Ureter (tissue), 1 donor: ENCODE measurements at regions not wholly inside any gene's neighbourhood (a gene's known extent, or its start where the extent isn't known, plus 50 kb on each side); places are given as distances from the start of the nearest gene placed in this dataset.
"Not testable (repeated sequence)": the region's sequence is repeated elsewhere in the genome, so short reads cannot be mapped to it uniquely, and the experiment has no call there.

Experiments
- DNase-seq: peaks from one replicate; pipeline ENCODE4 v3.0.0-alpha.2; 2020; ENCODE audit warnings: low spot score
- donor health status: DM: yes; HTN: yes; CAD: no.

DNA sequence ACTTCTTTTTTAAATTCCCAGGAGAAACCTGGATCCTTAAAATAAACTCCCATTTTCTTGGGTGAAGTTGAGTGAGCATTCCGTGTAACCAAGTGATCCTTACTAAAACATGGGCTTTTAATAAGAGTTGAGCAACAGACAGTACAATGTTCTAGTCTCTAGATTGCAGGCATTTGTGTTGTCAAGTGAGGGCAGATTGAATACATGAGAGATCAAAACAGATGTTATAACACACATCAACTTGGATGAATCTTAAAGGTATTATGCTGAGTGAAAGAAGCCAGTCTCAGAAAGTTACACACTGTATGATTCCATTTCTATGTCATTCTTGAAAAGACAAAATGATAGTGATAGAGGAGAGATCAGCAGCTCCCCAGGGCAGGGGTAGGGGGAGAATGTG is 213.9 kb upstream of the CCDC196 start:
- DNase-seq, result no peak

- DNase-seq, result no peak
Observed at GRCh38 chr14:66273261-66273832, 212.8 kb upstream of the CCDC196 start.

DNA sequence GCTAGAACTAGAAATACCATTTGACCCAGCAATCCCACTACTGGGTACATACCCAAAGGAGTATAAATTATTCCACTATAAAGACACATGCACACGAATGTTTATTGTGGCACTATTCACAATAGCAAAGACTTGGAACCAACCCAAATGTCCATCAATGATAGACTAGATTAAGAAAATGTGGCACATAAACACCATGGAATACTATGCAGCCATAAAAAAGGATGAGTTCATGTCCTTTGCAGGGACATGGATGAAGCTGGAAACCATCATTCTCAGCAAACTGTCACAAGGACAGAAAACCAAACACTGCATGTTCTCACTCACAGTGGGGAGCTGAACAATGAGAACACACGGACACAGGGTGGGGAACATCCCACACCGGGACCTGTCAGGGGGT is 207.8 kb upstream of the CCDC196 start:
- not testable (repeated sequence) for DNase-seq

GRCh38 chr14:66281036-66281776 is 205.0 kb upstream of the CCDC196 start:
- peak; percentile 43 for DNase-seq

GRCh38 chr14:66284346-66284745 is 201.8 kb upstream of the CCDC196 start:
- no peak for DNase-seq

DNA sequence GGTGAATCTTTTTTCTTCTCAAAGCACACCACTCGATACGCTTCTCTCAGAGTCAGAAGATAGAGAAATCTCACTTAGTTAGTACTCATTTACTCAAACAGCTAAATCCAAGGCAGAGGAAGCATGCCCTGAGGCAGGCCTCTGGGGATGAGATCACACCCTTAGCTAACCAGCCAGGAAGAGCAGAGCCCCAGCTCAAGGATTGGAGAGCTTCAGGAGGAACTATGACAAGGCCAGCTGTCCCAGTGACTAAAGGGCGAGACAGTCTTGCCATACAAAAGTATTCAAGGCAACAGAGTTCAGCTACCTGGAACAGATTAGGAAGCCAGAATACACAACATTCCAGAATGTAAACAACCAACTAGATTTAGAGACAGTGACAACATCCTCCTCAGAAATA is 197.7 kb upstream of the CCDC196 start:
- DNase-seq, result no peak

GRCh38 chr14:66291756-66292155 is 194.4 kb upstream of the CCDC196 start:
- no peak for DNase-seq

- no peak for DNase-seq
Observed at GRCh38 chr14:66293533-66294105, 192.6 kb upstream of the CCDC196 start.

GRCh38 chr14:66295386-66295785 is 190.8 kb upstream of the CCDC196 start:
- no peak for DNase-seq

DNA sequence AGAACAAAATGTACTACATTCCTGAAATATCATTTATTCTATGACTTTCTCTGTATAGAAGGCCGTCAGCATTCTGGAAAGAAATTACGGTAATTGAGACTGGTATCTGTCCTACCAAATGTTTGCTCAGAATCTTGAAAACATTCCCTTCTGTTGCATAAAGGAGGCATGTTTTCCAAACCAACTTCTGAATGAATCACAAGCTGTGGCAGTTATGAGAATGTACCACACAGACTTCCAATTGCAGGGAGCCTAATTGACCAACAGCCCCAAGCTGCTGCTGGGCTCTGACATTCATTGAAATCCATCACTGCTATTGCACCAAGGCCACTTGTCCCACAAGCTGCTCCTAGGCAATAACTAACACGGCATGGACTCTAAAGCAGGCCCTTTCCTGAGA is 185.3 kb upstream of the CCDC196 start:
- no peak for DNase-seq

DNA sequence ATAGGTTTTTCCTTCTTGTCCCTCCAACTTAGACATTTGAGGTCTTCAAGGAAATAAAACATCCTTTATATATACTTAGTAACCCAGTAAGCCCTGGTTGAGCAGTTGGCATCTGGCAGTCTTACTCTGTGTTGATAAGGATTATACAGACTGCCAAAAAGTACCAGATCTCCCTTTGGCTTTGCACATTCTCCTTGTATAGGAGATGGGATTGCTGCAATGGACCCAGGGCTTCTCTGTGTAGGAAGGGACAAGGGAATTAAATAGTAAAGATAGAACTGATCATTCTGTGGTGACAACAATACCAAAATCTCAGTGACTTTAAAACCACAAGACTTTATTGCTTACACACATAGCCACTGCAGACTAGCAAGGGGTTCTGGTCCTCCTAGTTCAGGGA is 180.1 kb upstream of the CCDC196 start:
- DNase-seq, result no peak

DNA sequence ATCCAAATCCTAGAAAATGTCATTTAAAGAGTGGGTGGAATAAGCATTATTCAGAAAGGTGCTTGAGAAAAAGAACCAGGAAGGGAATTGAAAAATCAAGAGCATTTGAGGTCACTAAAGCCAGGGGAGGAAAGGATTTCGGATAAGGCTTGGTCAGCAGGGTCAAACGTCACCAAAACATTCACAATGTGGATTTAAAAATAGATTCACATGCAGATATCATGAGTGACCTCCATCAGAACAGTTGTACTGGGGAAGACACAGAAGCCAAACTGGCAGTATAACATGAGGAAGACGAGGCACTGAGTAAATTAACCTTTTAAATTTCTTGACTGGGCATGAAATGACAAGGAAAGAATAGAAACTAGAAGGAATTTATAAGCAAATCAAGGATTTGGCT is 175.1 kb upstream of the CCDC196 start:
- DNase-seq, result no peak

DNA sequence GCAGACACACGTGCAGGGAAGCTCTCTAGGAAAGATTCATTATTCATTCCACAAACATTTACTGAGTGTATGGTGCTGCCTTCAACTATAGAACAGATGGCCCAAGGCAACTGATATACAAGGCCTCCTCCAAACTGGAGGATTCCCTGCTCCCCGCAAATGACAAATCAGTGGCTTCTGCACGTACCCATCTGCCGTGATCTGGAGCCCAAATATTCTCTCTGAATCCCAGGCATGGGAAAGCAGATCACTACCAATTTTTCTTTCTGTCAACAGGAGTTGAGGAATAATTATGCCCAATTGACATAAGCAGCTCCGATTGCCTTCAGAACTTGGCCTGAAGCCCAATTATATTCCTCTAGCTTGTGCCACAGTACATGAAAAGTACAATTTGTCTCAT is 174.2 kb upstream of the CCDC196 start:
- no peak for DNase-seq

DNA sequence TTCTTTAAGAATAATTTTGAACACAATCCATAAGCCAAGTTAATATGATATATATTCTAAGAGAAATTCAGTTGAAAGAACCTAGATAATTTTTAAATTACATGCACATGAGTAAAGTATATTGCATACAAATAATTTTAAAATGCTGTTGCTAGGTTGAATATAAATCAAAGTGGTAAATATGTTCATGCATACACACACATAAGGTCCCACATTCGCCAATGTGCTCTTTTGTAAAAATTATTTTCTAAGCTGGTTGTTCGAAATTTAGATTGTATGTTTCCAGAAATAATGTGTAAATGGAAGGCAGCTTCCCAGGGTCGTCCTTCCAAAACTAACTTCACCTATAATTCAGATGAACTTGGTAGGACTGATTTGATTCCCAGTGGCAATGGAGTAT is 173.7 kb upstream of the CCDC196 start:
- DNase-seq, result no peak

- DNase-seq, result no peak
Observed at GRCh38 chr14:66315098-66315497, 171.1 kb upstream of the CCDC196 start.

DNA sequence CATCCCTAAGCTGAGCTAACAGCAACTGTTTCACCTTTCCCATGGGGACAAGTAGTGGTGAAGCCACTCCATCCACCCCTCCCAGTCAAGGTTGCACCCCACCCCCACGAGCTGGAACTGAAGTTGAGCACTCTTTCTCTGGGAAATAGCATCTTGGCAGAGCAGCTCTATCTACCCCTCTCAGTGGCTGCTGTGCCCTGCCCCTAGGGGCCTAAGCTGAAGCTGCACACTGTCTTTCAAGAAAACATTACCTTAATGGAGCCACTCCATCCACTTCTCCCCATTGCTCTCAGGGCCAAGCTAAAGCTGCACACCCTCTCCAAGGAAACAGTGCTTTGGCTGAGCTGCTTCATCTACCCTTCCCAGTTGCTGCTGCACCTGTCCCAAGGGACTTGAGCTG is 170.6 kb upstream of the CCDC196 start:
- no peak for DNase-seq

DNA sequence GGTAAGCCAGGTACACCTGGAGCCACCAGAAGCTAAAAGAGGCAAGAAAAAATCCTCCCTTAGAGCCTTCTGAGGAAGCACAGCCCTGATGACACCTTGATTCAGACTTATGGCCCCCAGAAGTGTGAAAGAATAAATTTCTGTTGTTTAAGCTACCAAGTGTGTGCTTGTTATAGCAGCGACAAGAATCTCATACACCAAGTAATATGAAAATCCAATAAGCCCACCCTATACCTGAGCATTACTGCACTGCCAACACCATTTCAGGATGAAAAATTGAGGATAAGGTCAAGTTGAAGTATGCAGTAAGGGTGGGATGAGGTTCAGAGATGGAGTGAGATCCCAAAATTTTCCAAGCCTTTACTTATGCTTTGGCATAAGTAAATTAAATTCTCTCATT is 163.6 kb upstream of the CCDC196 start:
- no peak for DNase-seq

- no peak for DNase-seq
Observed at GRCh38 chr14:66330228-66330627, 155.9 kb upstream of the CCDC196 start.

DNA sequence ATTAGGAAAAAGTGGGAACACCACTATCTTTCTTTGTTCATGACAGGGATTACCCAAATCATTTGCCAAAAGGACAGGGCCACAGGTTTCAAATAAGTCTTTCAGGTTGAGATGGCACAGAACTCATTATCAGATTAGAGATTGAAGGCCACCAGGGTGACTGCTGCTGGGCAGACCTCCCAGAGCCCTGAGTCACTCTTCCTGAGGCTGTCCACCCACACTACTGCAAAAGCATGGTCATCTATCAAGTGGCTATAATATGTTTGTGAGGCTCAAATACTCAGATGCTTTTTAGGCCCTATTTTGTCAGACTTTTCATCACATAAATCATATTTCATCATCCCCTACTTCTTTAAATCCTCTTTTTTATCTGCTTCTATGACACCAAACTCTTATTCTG is 155.3 kb upstream of the CCDC196 start:
- no peak for DNase-seq

DNA sequence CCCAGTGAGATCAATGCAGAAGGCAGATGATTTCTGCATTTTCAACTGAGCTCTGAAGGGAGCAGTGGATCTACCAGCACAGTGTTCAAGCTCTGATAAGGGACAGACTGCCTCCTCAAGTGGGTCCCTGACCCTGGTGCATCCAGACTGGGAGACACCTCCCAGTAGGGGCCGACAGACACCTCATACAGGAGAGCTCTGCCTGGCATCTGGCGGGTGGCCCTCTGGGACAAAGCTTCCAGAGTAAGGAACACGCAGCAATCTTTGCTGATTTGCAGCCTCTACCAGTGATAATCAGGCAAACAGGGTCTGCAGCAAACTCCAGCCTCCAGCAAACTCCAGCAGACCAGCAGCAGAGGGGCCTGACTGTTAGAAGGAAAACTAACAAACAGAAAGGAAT is 152.9 kb upstream of the CCDC196 start:
- not testable (repeated sequence) for DNase-seq

GRCh38 chr14:66341239-66341638 is 144.9 kb upstream of the CCDC196 start:
- DNase-seq, result no peak

GRCh38 chr14:66345986-66346385 is 140.2 kb upstream of the CCDC196 start:
- DNase-seq, result no peak

DNA sequence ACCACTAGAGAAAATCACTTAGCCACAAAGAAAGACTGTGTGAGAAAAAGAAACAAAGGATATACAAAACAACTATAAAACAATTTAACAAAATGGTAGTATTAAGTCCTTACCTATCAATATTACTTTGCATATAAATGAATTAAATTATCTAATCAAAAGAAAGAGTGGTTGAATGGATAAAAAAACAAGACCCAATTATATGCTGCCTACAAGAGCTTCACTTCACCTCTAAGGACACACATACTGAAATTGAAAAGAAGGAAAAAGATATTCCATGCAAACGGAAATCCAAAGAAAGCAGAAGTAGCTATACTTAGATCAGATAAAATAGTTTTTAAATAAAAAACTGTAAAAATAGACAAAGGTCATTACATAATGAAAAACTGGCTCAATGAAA is 134.9 kb upstream of the CCDC196 start:
- DNase-seq, result no peak

- DNase-seq, result no peak
Observed at GRCh38 chr14:66359500-66359899, 126.7 kb upstream of the CCDC196 start.
